ENCODE measurements at regions not wholly inside any gene's neighbourhood (a gene's known extent, or its start where the extent isn't known, plus 50 kb on each side); places are given as distances from the start of the nearest gene placed in this dataset.

DNA sequence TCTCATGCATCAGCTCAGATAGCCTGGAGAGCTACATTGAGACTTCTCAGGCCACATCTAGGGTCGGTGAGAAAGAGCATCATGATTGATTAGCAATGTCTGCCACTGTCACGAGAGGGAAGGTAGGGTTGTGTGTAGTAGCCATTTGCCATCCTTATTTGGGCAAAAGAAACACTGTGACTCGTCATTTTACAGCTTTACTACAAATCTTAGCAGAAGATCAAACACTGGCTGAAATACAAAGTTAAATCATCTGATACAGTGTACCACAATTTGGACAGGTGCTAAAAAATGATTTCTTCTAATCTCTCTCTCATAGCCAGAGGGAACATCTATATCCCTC, 334.3 kb downstream of the CBLN1 start:
- no peak overlapping the region for H3K27ac ChIP-seq
- H3K27me3 ChIP-seq (ENCODE audit: low read depth) = no peaks in the 10 kb centered on the region
- intact Hi-C loops (cut with DNase I) = no loop called here
- no peak for ATAC-seq
- TF ChIP-seq, protein P1, sequence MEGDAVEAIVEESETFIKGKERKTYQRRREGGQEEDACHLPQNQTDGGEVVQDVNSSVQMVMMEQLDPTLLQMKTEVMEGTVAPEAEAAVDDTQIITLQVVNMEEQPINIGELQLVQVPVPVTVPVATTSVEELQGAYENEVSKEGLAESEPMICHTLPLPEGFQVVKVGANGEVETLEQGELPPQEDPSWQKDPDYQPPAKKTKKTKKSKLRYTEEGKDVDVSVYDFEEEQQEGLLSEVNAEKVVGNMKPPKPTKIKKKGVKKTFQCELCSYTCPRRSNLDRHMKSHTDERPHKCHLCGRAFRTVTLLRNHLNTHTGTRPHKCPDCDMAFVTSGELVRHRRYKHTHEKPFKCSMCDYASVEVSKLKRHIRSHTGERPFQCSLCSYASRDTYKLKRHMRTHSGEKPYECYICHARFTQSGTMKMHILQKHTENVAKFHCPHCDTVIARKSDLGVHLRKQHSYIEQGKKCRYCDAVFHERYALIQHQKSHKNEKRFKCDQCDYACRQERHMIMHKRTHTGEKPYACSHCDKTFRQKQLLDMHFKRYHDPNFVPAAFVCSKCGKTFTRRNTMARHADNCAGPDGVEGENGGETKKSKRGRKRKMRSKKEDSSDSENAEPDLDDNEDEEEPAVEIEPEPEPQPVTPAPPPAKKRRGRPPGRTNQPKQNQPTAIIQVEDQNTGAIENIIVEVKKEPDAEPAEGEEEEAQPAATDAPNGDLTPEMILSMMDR (IDR thresholded peaks at IDR 0.05) = no peak
- H3K4me3 ChIP-seq = no peak overlapping the region
- no peaks in the 10 kb centered on the region for H3K9me3 ChIP-seq
- no peak for DNase-seq
- H3K36me3 ChIP-seq = no peaks in the 10 kb centered on the region
- no peaks in the 10 kb centered on the region for H3K4me1 ChIP-seq

DNA sequence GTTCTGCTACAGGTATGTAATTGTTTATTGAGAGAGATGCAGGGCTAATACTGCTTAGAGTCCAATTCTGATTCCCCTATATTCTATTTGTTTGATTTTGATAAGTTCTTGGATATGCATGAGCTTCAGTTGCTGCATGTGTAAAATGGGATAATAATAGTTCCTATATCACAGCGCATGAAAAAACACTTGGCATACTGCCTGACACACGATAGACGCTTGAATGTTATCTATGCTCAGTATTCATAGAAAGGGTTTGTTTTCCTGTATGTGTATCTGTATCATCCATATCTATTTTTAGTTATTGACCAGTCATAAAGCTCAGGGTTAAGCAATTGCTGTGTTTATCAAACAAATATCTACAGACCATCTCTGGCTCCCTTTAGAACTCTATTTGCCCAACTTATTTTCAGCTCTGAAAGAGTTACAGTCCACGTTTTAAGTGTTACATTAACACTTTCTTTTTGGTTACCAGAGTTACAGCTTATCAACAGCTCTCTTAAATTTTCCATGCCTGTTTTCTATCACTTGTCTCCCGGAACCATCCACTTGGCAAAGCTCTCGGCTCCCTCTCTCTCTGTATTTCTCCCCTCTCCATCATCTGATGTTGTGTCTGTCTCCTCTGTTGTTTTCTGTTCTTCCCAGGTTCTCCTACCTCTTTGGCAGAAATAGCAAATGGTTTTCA, 334.8 kb downstream of the CBLN1 start:
- DNase-seq = no peak
- ATAC-seq = no peak
- TF ChIP-seq, protein P1 (IDR thresholded peaks at IDR 0.05) = no peak
- Histone ChIP-seq H3K4me3 (no peak overlapping the region), H3K36me3 (no peaks in the 10 kb centered on the region), H3K9me3 (no peaks in the 10 kb centered on the region), H3K27ac (no peak overlapping the region), H3K27me3 (ENCODE audit: low read depth) (no peaks in the 10 kb centered on the region), H3K4me1 (no peaks in the 10 kb centered on the region)
- intact Hi-C loops (cut with DNase I) = no loop called here

DNA sequence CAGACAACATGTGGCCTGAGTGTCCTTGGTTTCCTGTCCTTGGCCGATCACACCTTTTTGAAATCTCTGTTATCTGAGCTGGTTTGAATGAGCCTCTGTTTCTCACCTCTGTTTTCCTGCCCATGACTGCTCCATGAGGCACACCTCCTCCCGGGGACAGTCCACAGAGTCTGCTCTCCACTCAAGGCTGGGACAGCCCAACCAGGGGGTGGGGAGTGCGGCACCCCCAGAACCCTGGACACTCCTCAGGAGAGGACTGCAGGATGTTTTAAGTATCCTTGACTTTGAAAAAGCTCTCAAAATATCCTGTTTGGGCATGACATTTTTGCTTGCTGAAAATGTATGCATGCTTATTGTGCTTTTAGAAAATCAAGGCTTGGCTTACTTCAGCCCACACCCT, 333.0 kb upstream of the N4BP1 start:
- DNase-seq (no peak), ATAC-seq (no peak)
- intact Hi-C loops (cut with DNase I) = no loop called here
- Histone ChIP-seq H3K36me3 (no peaks in the 10 kb centered on the region), H3K4me1 (no peaks in the 10 kb centered on the region), H3K9me3 (no peaks in the 10 kb centered on the region), H3K4me3 (no peak overlapping the region), H3K27ac (no peak overlapping the region), H3K27me3 (ENCODE audit: low read depth) (no peaks in the 10 kb centered on the region)
- TF ChIP-seq, protein P1 (IDR thresholded peaks at IDR 0.05) = no peak

DNA sequence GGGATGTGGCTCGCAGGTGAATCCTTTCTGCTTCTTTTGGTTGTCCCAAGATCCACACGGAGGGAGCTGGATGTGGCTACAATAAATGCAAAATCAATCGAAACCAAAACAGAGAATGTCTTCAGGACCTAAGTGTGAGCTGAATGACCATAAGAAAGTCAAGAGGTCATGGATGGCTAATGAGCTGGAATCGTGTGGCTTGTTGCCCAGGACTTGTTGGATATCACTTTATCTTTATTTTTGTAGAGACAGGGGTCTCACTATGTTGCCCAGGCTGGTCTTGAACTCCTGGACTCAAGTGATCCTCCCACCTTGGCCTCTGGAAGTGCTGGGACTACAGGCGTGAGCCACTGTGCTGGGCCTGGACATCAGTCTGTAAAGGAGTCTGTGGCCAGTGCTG, 326.8 kb upstream of the N4BP1 start:
- Histone ChIP-seq H3K27ac (no peak overlapping the region), H3K27me3 (ENCODE audit: low read depth) (no peaks in the 10 kb centered on the region), H3K36me3 (no peaks in the 10 kb centered on the region), H3K4me3 (no peak overlapping the region), H3K9me3 (no peaks in the 10 kb centered on the region), H3K4me1 (no peaks in the 10 kb centered on the region)
- intact Hi-C loops (cut with DNase I) = no loop called here
- TF ChIP-seq, protein P1 (IDR thresholded peaks at IDR 0.05) = no peak
- DNase-seq = no peak
- ATAC-seq = no peak

DNA sequence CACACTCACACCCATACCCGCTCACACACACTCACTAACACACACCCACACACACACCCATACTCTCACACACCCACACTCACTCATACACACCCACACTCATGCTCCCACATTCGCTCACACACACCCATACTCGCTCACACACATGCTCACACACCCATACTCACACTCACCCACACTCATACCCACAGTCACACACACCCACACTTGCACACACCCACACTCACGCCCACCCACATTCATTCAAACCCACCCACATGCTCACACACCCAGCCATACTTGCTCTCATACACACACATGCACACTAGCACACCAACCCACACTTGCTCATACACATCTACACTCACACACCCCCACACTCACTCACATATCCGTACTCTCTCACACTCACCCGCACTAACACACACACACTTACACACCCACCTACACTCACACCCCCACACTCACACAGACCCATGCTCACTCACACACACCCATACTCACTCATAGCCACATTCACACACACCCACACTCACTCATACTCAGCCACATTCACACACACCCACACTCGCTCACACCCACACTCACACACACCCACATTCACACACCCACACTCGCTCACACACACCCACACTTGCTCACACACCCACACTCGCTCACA, 322.4 kb upstream of the N4BP1 start:
- DNase-seq (no peak), ATAC-seq (peak in 1 of 2 donors; percentile 52)
- no peaks in the 10 kb centered on the region for H3K27me3 ChIP-seq (ENCODE audit: low read depth)
- no peaks in the 10 kb centered on the region for H3K9me3 ChIP-seq
- no peak overlapping the region for H3K27ac ChIP-seq
- H3K4me1 ChIP-seq = no peaks in the 10 kb centered on the region
- H3K4me3 ChIP-seq = no peak overlapping the region
- TF ChIP-seq, protein P1 (IDR thresholded peaks at IDR 0.05) = no peak
- intact Hi-C loops (cut with DNase I) = no loop called here
- H3K36me3 ChIP-seq = no peaks in the 10 kb centered on the region
